DMS114 treated with DMSO at 0.1 percent for 48 hours (cell line): ENCODE measurements at regions not wholly inside any gene's neighbourhood (a gene's known extent, or its start where the extent isn't known, plus 50 kb on each side); places are given as distances from the start of the nearest gene placed in this dataset.
"Not testable (repeated sequence)": the region's sequence is repeated elsewhere in the genome, so short reads cannot be mapped to it uniquely, and the experiment has no call there.

Experiments used
- DNase-seq: peaks from one replicate; lab custom pipeline; 2025; ENCODE audit not compliant: unreplicated experiment; lab: John Stamatoyannopoulos, UW

DNA sequence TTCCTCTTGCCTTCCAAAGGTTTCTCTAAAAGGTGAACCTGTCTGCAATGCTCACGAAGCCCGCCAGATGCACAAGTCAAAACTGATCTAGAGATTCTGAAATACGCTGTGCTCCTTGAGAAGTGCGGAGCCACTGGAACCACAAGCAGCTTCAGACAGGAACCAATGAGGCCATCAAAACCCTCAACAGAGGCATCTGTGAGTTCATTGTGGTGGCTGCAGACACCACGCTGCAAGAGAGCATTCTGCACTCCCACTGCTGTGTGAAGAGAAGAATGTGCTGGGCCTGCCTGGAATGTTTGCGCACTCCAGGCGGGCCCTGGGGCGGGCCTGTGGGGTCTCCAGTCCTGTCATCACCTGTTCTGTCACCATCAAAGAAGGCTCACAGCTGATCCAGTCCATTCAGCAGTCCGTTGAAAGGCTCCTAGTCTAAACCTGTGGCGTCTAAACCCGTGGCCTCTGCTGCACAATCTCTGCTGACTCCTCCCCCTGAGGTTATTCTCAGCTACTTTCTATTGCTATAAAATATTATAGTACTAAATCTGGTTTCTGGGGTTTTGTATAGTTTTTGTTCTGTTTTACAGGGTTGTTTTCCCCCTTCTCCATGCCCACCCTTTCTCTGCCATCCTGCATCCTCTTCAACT is 187.4 kb downstream of the FAM72C start:
- DNase-seq: not testable (repeated sequence)

DNA sequence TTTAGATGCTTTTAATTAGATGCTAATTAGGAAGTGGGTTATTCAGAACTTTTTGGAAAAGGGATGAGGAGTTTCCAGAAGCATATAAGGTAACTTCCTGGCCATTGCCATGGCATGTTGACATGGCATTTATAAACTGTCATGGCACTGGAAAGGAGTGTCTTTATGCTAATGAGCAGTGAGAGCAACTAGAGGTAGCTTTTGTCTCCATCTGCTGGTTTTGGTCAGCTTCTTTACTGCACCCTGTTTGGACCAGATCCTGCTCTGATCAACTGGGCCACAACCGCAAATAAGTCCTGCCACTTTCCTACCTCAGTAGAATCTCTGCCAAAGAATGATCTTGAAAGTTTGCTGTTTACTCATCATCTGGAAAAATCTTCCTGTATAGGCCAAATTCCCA is 193.6 kb downstream of the FAM72C start:
- DNase-seq: not testable (repeated sequence)

- not testable (repeated sequence) for DNase-seq
Observed at GRCh38 chr1:143764831-143765230, 207.0 kb downstream of the FAM72C start.

DNA sequence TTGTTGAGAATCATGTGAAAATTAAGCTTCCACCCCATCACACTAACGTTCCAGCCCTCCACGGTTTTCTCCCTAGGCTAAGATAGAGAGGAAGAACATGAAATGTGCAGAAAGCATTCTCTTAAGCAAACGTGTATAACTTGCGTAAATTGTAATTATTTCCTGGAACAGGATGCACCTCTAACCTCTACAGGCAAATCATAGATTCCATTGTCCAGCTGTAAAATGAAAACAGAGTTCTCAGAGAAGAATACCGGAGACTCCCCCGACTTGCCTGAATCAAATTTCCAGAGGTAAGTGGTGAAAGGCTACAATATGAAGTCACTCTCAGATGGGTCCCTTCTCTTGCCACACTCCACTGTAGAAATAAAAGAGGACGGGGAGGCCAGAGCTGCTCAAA is 211.4 kb downstream of the FAM72C start:
- DNase-seq: not testable (repeated sequence)

- not testable (repeated sequence) for DNase-seq
Observed at GRCh38 chr1:143755961-143756360, 215.8 kb downstream of the FAM72C start.

DNA sequence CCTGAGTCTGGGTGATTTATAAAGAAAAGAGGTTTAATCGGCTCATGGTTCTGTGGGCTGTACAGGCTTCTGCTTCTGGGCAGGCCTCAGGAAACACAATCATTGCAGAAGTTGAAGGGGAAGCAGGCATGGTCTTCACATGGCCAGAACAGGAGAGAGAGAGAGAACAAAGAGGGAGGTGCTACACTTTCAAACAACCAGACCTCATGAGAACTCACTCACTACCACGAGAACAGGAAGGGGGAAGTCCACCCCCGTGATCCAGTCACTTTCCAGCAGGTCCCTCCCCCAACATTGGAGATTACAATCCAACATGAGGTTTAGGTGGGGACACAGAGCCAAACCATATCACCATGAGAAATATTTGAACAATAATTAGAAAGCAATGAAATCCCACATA is 222.9 kb downstream of the FAM72C start:
- DNase-seq: no peak

DNA sequence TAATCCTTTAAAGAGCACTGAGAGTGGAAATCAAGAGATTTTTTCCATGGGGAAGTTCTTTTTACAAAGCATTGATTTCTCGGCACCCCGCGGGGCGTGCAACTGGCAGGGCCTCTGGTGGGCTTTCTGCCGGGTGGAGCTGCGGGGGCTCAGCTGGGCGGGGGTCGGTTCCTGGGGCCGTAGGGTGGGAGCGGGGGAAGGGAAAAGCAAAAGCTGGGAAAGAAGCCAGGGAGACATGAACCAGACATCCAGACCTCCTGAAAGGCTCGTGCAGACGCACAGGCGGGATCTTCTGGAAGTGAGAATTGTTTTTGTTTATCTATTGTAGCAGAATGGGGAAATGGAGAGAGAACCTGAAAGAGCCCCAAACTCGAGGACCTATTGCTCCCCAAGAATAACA is 235.2 kb downstream of the FAM72C start:
- no peak for DNase-seq

DNA sequence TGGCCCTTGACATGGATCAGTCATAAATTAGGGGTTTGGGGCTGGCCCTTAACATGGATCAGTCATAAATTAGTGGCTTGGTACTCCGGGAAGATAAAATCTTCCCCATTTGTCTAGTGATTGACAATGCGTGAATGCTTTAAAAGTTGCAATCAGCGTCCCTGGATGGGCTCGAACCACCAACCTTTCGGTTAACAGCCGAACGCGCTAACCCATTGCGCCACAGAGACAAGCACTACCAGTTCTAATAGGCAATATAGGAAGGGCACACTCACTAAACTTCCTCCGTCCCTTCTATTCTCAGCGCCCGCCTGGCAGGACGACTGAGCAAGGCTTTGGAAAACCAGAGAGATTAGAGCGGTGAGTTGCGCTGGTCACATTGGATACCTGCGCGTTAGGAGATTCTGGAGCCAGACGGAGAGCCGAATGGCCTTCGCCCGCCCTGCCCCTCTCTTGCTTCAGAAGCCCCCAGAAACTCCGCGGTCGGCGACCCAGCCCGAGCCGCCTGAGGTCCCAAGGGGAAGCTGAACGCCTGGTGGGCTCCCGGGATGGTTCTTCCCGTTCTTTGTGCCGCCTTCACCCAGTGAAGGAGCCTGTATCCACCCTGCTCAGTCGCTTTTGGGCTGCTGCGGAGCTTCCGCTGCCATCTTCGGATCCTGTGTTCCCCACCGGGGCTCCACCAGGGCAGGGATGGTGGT is 235.9 kb downstream of the FAM72C start:
- peak; percentile 27 for DNase-seq

GRCh38 chr1:143734261-143734660 is 237.5 kb downstream of the FAM72C start:
- DNase-seq: not testable (repeated sequence)

DNA sequence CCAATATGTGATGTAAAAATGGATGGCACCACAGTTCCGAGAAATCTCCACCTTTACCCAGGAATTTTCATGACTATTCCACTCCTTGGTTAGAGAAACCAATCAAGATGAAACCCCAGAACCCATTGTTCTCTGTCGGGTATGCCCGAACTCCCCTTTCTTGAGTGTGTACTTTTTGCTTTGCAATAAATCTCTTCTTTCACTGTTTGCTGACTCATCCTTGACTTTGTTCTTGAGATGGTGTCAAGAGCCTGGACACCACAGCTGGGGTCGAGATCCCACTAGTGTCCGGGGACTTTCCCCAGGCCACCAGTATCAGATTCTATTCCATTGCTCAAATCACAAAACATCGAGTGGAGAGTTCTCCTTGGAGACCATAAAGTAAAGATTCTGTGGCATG is 240.9 kb downstream of the FAM72C start:
- not testable (repeated sequence) for DNase-seq

- not testable (repeated sequence) for DNase-seq
Observed at GRCh38 chr1:143729449-143730111, 242.2 kb downstream of the FAM72C start.

DNA sequence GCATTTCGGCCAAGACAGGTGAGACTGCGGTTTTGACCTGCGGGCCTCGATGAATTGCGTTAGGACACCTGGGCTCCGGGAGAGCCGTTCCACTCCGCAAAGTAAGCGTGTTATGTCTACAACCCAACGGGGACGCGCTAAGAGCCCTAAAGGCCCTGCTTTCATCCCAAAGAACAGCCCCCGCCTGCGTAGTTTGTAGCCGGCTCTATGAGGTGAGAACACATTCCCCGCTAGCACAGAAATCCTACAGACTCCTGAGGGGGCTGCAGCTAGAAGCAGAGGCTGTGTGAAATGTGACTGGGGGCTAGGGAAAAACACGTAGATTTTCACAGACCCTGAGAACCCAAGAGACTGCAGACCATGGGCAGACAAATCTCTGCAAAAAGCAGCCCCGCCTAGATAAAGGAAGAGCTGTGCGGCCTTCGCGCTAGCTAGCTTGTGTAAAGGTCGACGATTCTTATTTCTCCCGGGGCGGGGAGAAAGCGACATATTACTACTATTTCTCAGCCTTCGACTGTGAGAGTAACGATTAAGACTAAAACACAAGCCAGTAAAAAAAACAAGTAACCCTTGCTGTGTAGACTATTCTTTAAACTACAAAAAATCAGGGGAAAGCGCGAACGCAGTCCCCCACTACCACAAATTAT is 242.9 kb downstream of the FAM72C start:
- not testable (repeated sequence) for DNase-seq

DNA sequence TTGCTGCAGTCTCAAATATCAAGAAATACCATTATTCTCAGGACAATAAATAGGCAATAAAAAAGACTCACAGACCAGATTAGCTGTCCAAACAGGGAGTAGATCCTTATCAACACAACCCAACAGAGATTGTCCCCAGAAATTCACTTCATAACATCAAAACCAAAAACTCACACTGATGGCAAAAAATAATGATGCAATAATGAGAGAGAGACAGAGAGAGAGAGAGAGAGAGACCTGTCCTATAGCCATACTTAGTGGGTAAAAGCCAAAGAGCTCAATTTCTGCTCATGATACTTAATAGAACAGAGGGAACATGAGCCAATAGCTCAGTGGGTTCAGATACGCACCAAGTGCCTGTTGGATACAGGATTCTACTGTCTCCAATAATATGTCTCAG is 244.5 kb downstream of the FAM72C start:
- no peak for DNase-seq

- DNase-seq: no peak
Observed at GRCh38 chr1:143721024-143721373, 250.8 kb downstream of the FAM72C start.

DNA sequence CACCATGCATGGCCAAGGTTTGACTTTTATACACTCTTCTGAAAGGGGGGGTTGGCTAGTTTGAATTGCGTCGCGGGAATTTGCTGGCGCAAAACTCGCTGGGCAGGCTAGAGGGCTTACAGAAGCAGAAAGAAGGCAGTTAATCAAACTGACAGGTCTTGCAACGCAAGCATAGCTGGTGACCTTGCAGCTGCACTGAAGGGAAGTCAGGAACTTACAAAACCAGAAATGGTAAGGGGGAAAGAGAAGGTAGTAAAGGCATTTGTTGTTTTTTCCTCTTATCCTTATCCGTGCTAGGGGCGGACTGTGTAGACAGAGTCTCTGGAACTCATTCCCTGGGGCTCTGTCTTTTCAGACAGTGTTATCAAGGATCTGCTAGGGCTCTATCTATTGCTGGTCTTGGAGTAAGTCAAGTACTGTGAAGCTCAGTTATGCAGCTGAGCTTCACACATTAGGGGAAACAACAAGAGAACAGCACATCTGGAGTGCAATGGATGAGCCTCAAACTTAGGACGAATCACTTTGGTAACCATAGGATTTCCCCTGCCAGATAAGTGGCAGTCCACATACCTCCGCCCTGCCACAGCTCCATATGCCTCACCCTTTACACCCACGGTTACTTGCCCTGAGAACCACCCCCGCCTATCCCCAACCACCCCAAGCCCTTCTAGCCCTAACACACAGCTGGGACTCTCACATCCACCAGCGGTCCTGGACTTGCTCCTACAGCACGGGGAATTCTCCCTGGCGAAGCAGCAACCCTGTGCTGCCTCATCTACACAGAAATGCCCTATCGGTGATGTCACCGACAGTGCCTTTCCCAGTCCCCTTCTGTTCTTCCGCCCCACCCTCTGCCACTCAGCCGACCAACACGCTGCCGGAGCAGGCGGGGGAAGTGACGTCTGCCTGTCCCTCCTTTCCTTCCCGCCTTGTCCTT is 251.4 kb downstream of the FAM72C start:
- DNase-seq: no peak

DNA sequence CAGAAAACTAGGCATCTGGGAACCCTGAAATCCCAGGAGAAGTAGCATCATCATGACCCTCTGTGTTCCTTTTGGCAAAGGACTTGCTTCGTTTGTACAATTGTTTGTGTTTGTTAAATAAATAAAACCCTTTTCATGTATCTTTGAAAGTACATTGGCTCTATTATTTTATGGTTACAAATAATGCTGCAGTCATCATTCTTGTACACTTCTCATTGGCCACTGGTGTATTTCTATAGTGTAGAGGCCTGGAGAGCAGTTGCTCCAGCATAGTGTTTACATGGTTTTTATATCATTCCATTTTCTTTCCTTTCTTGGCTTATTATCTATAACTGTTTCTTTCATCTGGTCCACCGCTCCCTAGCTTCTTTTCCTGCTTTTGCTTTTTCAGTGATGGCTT is 253.3 kb downstream of the FAM72C start:
- no peak for DNase-seq

DNA sequence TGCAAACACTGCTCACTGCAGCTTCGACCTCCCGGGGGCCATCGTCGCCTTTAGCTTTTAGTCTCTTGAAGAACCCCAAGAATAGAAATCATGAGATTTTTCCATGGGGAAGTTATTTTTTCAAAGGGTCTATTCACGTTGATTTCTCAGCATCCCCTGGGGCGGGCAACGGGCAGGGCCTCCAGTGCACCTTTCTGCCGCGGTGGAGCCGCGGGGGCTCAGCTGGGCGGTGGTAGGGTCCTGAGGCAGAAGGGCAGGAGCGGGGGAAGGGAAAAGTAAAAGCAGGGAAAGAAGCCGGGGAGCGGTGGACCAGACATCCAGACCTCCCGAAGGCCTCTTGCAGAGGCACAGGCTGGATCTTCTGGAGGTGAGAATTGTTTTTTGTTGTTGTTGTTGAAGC is 253.8 kb downstream of the FAM72C start:
- no peak for DNase-seq

GRCh38 chr1:143717434-143717833 is 254.4 kb downstream of the FAM72C start:
- no peak for DNase-seq

- DNase-seq: not testable (repeated sequence)
Observed at GRCh38 chr1:143714913-143715312, 256.9 kb downstream of the FAM72C start.

GRCh38 chr1:143709606-143710259 is 262.1 kb downstream of the FAM72C start:
- not testable (repeated sequence) for DNase-seq
